Transverse colon (tissue), 4 donors: ENCODE measurements at regions not wholly inside any gene's neighbourhood (a gene's known extent, or its start where the extent isn't known, plus 50 kb on each side); places are given as distances from the start of the nearest gene placed in this dataset.

Source experiments
- DNase-seq: peaks from one replicate; pipeline ENCODE4 v3.0.0-alpha.2; 2019
- H3K27ac ChIP-seq, 4 donors: fragments of 200-600 bp; sonication (generic); 2 replicates each; pipeline ENCODE4 v1.5.1; 2016 to 2018; ENCODE audit warnings: inconsistent platforms in 4 of 4
- H3K27me3 ChIP-seq: fragments of 200-600 bp; sonication (generic); 2 replicates; pipeline ENCODE4 v1.5.1; 2017; ENCODE audit warnings: inconsistent platforms
- H3K36me3 ChIP-seq, 4 donors: fragments of 200-600 bp; sonication (generic); 2 replicates each; pipeline ENCODE4 v1.5.1; 2017 to 2019; ENCODE audit warnings: inconsistent platforms in 4 of 4
- H3K4me1 ChIP-seq, 4 donors: fragments of 200-600 bp; sonication (generic); 2 replicates each; pipeline ENCODE4 v1.5.1; 2017 to 2020; ENCODE audit warnings: inconsistent platforms in 4 of 4
- H3K4me3 ChIP-seq, 4 donors: fragments of 200-600 bp; sonication (generic); 1 replicate in 1 of 4; 2 replicates in 3 of 4; pipeline versions ENCODE4 v1.5.1 to v1.6.1; 2017 to 2019; ENCODE audit warnings: inconsistent platforms in 4 of 4
- H3K9me3 ChIP-seq, 2 donors: fragments of 200-600 bp; sonication (generic); 2 replicates each; pipeline ENCODE4 v1.5.1; 2017 to 2019; ENCODE audit warnings: inconsistent platforms in 2 of 2
- EP300 ChIP-seq: sonication (generic); formaldehyde crosslinking; IDR thresholded peaks from one replicate; pipeline ENCODE4 v1.6.1; 2017; ENCODE audit warnings: antibody characterized with exemption, low read depth
- POLR2A ChIP-seq: fragments of 450-650 bp; IDR thresholded peaks from one replicate; pipeline ENCODE4 v1.6.1; 2016; ENCODE audit warnings: antibody characterized with exemption, mild to moderate bottlenecking, moderate library complexity
- POLR2AphosphoS5 ChIP-seq, 3 donors: sonication (generic); formaldehyde crosslinking; IDR thresholded peaks; one replicate each; pipeline ENCODE4 v1.6.1; 2016; ENCODE audit warnings: antibody characterized with exemption in 3 of 3
- WGBS, 2 donors: methylation state at CpG; one replicate each; pipeline ENCODE4 v1.1.5; 2018; ENCODE audit warnings: low coverage in 1 of 2; 5-methylcytosine and 5-hydroxymethylcytosine counted together
- in situ Hi-C, 4 donors: fragments of 200-750 bp; cut with MboI; loops; one replicate each; pipeline versions ENCODE4 v1.15.0 to v1.15.1; 2017; ENCODE audit warnings: low sequenced_read_pairs in 3 of 4, low pct_ligation_motif_present in 1 of 4, low pct_unique_long_range_greater_than_20kb in 1 of 4
- intact Hi-C: fragments of 100-400 bp; cut with DNase I; formaldehyde crosslinking; loops from one replicate; pipeline ENCODE4 v1.15.1; 2023; ENCODE audit warnings: low total_unique reads
- TF ChIP-seq, protein P1 (sequence below), 5 experiments: fragments of 200-600 bp in 3 of 5; fragments of 450-650 bp in 2 of 5; sonication (generic) in 3 of 5; IDR thresholded peaks; 1 replicate in 2 of 5; 2 replicates in 3 of 5; pipeline ENCODE4 v1.5.1; 2016 to 2017; ENCODE audit warnings: antibody characterized with exemption in 5 of 5, inconsistent platforms in 3 of 5, mild to moderate bottlenecking in 2 of 5, moderate library complexity in 1 of 5

DNA sequence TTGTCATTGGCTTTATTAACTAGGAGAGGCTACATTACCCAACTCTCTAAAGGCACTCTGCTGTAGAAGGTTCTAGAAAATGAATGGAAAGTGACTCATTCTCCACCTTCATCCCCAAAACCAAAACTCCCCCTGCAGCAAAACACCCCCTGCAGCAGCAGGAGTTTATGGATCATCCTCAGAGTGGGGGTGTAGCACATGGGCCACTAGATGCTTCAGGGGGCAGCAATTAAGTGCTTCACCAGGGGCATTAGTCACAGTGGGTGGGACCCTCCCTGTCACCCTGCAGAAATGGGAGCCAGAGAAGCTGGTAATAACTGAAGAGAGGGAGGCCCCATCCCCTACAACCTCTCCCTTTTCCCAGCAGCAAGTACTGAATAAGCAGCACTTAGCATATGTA lies 64.5 kb upstream of the MED4 start:
- DNase-seq: no peak
- Histone ChIP-seq H3K36me3 (no peaks in the 10 kb centered on the region), H3K27ac (peak overlapping the region in 1 of 4 donors; percentile 65), H3K4me1 (peaks cover 0 to 26% (median 0%) of the 10 kb centered on the region in 4 donors), H3K9me3 (no peaks in the 10 kb centered on the region), H3K27me3 (no peaks in the 10 kb centered on the region), H3K4me3 (no peak overlapping the region)
- in situ Hi-C loops: no loop called here
- TF ChIP-seq EP300 (no peak), POLR2A (no peak), POLR2AphosphoS5 (IDR thresholded peaks at IDR 0.05) (no peak)
- TF ChIP-seq, protein P1, sequence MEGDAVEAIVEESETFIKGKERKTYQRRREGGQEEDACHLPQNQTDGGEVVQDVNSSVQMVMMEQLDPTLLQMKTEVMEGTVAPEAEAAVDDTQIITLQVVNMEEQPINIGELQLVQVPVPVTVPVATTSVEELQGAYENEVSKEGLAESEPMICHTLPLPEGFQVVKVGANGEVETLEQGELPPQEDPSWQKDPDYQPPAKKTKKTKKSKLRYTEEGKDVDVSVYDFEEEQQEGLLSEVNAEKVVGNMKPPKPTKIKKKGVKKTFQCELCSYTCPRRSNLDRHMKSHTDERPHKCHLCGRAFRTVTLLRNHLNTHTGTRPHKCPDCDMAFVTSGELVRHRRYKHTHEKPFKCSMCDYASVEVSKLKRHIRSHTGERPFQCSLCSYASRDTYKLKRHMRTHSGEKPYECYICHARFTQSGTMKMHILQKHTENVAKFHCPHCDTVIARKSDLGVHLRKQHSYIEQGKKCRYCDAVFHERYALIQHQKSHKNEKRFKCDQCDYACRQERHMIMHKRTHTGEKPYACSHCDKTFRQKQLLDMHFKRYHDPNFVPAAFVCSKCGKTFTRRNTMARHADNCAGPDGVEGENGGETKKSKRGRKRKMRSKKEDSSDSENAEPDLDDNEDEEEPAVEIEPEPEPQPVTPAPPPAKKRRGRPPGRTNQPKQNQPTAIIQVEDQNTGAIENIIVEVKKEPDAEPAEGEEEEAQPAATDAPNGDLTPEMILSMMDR (IDR thresholded peaks at IDR 0.05): no peak
- intact Hi-C loops: no loop called here

DNA sequence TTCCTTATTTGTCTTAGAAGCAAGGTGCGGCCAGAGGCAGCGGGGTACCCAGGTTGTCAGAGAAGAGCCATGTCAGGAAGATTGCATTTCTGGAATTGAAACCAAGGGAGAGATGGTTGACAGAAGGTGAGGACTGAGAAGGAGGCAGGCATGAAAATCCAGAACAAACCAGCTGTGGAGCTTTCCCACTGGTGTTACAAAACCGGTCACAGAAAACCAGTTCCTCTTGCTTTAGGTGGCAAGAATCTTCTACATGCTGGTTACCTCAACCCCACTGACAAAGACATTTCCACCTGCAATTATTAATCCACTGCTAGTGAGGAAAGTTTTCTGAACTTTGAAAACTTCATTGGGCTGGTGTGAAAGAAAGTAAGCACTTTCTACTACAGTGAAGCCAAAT lies 64.0 kb upstream of the MED4 start:
- Histone ChIP-seq H3K9me3 (no peaks in the 10 kb centered on the region), H3K36me3 (no peaks in the 10 kb centered on the region), H3K4me3 (no peak overlapping the region), H3K27me3 (no peaks in the 10 kb centered on the region), H3K4me1 (peaks cover 0 to 26% (median 0%) of the 10 kb centered on the region in 4 donors), H3K27ac (peak overlapping the region in 1 of 4 donors; percentile 65)
- intact Hi-C loops: no loop called here
- TF ChIP-seq POLR2AphosphoS5 (IDR thresholded peaks at IDR 0.05): no peak
- TF ChIP-seq EP300: no peak
- TF ChIP-seq, protein P1 (IDR thresholded peaks at IDR 0.05): no peak
- TF ChIP-seq POLR2A: no peak
- no peak for DNase-seq
- in situ Hi-C loops: no loop called here
- 86 to 100% methylated on average over 1 to 3 of the region's 3 CpGs for WGBS, 2 donors

DNA sequence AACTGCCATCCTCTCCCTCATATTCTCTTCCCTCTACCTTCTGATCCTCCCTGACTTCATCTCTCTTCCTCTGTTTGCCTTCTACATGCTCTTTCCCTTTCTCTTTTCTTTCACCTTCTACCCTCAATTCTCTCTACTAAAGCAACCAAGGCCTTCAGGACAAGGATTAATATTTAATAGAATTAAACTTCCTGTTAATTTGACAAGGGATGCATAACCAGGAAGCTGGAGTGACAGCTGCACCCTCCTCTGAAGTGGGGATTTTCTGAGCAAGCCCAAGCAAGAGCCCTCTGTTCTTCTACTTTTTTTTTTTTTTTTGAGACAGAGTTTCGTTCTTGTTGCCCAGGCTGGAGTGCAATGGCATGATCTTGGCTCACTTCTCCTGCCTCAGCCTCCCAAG lies 63.4 kb upstream of the MED4 start:
- 58% methylated on average over 1 of the region's 1 CpG; no CpG with 5 or more reads in 1 of the 2 donors for whole genome bisulfite sequencing, 2 donors
- peaks cover 0 to 26% (median 0%) of the 10 kb centered on the region in 4 donors for H3K4me1 ChIP-seq
- DNase-seq: no peak
- no peaks in the 10 kb centered on the region for H3K36me3 ChIP-seq
- TF ChIP-seq EP300 (no peak), POLR2A (no peak), POLR2AphosphoS5 (IDR thresholded peaks at IDR 0.05) (no peak)
- TF ChIP-seq, protein P1 (IDR thresholded peaks at IDR 0.05): no peak
- in situ Hi-C loops: no loop called here
- peak overlapping the region in 1 of 4 donors; percentile 65 for H3K27ac ChIP-seq
- H3K27me3 ChIP-seq: no peaks in the 10 kb centered on the region
- no peak overlapping the region for H3K4me3 ChIP-seq
- intact Hi-C loops: no loop called here
- H3K9me3 ChIP-seq: no peaks in the 10 kb centered on the region

DNA sequence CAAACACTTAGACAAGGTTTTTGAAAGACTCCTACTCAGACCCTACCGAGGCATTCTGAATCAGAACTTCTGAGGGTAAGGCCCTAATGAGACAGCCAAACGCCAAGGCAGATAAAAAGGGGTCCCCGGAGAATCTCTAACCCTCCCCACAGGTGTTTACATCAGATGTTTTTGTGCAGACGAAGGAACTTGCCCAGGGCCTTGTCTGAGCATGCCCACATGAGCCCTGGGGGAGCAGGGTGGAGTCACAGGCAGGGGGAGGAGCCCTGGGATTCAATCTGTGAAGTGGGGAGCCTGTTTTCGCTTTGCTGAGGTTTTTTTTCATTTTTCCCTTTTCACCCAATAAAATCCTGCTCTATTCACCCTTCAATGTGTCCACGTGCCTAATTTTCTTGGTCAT lies 61.6 kb upstream of the MED4 start:
- H3K27ac ChIP-seq: peak overlapping the region; percentile 35 to 72 (median 52)
- DNase-seq: peak; percentile 51
- H3K4me3 ChIP-seq: no peak overlapping the region
- no peaks in the 10 kb centered on the region for H3K9me3 ChIP-seq
- H3K27me3 ChIP-seq: no peaks in the 10 kb centered on the region
- no peak for TF ChIP-seq EP300
- no peak for TF ChIP-seq POLR2A
- TF ChIP-seq POLR2AphosphoS5 (IDR thresholded peaks at IDR 0.05): no peak
- TF ChIP-seq, protein P1 (IDR thresholded peaks at IDR 0.05): no peak
- peaks cover 0 to 26% (median 0%) of the 10 kb centered on the region in 4 donors for H3K4me1 ChIP-seq
- in situ Hi-C loops (no loop called here), intact Hi-C loops (no loop called here)
- 73 to 77% methylated on average over 4 to 6 of the region's 6 CpGs for WGBS, 2 donors
- no peaks in the 10 kb centered on the region for H3K36me3 ChIP-seq
